SK-MEL-5 (cell line): ENCODE measurements at regions not wholly inside any gene's neighbourhood (a gene's known extent, or its start where the extent isn't known, plus 50 kb on each side); places are given as distances from the start of the nearest gene placed in this dataset.
A peak's percentile ranks its signal among the peaks of the same experiment; 100 is the strongest.

ENCODE experiments used
- DNase-seq: peaks from one replicate; pipeline ENCODE4 v3.0.0-alpha.2; 2016; ENCODE audit warnings: low read depth, low spot score
- in situ Hi-C: cut with HindIII; loops from 2 replicates; pipeline ENCODE4 v1.10.0; 2016; ENCODE audit warnings: low sequenced_read_pairs, high pct_unique_total_duplicates, low pct_unique_long_range_greater_than_20kb

DNA sequence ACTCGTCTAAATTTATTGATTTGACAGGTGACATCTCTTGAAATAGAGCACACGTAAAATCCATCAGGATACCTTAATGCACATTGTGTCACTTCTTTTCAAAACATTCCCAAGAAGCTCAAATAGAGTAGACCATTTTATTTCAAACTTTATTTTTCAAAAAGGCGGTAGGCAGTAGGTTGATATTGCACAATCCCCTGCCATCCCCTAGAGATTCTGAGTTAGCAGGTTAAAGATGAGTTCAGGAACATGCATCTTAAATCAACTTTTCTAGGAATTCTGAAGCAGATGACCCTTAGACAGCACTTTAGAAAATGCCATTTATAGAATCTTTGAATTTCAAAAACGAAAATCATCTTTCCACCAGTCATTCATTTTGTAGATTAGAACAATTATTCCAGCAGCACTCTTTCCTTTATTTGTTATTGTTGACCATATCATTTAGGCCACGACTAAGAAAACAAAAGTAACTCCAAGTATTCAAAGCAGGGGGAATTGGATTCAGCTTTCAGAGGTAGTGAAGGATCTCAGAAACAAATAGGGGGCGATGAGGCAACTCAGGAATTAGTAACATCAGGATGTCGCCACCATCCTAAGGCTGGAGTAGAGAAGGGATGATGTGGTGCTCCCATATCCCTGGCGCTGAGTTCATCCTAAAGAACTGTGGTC, 198.2 kb upstream of the MCTP2 start:
- in situ Hi-C loops = no loop called here
- DNase-seq = no peak

DNA sequence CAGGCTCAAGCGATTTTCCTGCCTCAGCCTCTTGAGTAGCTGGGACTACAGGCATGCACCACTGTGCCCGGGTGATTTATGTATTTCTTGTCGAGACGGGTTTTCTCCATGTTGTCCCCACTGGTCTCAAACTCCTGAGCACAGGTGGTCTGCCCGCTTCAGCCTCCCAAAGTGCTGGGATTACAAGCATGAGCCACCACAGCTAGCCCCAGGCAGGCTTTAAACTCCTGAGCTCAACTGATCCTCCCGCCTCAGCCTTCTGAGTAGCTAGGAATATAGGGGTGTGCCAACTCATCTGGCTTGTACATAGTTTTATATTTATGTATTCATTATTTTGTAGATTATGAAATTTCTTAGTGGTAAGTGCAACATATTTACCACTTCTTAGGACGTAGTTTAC, 198.8 kb upstream of the MCTP2 start:
- in situ Hi-C loops = no loop called here

DNA sequence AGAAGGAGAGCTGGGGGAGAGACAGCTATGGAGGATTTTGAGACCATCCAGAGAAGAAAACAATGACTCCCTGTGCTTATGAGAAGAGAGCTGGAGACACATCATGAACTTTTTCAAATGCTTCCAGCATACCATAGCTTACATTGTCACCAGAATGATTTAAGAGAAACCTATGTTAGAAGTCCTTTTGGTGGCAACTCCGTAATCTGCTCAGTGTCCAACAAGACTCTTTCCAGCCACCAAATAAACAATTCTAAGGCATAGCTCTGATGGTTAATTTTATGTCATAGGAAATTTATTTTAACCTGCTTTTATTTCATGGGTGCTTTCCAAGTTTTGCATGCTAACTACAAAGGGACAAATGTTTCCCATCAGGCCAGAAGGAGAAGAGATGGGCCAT, 200.3 kb upstream of the MCTP2 start:
- in situ Hi-C loops = no loop called here
- no peak for DNase-seq

More for the DNA sequence above, 198.8 kb upstream of the MCTP2 start:
- no peak for DNase-seq

DNA sequence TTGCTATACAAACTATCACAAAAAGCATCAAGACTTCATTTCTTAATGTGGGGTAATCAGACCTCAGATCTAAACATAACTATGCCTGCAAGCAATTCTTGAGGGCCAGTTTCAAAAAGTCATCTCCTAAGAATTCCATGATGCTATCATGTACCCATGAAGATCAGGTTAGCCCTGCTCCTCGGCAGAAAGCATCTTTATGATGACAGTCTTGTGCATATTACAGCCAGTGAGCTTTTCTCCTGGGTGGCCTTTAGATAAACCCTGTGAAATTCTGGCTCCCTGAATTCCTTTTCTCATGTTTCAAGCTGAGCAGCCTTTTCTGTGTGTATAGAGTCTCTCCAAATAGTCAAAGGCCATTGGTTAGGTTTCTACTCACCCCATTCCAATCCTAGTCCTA, 201.9 kb upstream of the MCTP2 start:
- no peak for DNase-seq
- in situ Hi-C loops = no loop called here

DNA sequence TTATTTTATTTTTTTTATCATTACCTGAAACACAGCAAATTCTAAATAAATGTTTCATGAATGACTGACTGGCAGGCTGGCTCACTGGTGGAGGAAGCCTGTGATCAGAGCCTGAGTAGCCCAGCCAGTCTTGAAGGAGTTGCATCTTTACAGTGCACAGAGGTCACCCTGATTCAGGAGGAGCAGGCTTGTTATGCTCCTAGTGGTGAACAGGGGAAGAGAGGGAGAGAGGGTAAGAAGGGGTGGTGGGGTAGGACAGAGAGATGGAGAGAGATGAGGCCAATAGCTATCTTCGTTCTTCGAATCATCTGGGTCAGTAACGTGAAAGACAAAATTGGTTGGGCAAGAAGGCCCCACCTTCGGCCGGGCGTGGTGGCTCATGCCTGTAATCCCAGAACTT, 202.6 kb upstream of the MCTP2 start:
- in situ Hi-C loops = no loop called here
- DNase-seq = peak; percentile 17

DNA sequence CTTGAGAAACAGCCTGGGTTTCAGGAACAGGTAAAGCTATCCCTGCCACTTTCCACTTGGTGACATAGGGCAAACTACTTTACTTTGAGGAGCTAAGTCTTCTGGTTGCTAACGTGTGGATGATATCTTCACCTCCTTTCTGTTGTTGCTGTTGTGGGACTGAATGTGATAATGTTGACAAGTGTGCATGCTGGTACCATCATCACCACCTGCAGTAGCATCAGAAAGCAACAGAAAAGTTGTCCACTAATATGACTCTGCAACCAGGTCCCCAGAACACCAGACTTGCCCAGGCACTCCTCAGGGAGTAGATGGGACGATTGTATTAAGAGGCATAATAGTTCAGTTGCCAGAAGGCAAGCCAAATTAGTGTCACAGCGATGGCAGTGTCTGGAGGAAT, 203.2 kb upstream of the MCTP2 start:
- no peak for DNase-seq
- in situ Hi-C loops = no loop called here

DNA sequence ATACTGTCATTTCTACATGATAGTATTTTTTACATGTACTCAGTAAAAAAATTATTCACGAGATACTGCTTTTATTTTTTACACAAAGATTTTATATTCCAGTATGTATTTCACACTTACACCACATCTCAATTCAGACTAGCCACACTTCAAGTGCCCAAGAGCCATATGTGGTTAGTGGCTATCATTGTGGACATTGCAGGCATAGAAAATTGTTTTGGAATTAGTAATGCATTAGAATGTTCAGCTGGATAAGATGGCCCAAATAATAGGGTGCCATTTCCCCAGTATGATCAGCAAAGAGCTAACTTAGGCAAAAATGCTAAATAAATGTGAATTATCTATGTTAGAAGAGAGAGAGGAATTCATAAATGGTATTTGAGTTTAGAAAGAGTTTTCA, 203.8 kb upstream of the MCTP2 start:
- no peak for DNase-seq
- in situ Hi-C loops = no loop called here

DNA sequence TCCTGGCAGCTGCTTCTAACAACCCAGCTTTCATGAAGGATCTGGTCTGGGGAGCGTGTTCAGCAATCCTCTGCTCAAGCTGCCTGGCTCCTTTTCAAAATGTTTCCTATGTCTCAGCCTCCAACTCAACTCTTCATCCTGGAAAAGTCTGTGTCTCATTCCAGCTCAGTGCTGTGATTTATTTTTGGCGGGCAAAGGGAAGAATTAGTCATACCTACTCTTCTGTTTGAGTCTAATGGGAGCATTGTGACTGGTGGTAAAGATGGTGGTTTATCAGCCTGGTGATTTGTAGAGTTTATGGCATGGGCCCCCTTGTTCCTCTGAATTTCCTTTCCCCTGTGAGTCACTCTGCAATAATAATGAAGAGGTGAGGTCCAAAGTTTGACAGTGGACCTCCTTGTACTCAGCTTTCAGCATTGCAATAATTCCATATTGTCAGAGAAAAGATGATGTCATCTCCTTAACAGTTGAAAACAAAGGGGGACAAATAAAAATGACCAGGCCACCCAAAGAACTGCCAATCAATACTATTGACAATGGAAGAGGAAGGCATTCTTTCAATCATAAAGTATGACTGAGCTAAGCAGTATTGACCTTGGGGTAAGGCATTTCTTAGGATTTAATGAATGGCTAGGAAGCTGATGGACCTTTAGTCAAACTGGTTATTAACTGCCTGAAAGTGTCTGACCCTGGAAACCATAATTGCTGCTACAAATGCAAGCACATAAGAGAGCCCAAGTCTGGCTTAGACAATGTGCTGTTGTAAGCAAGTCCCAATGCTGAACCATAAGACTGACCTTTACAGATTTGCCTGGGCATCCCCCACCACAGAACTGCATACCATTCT, 204.7 kb upstream of the MCTP2 start:
- in situ Hi-C loops = no loop called here
- DNase-seq = peak; percentile 11

DNA sequence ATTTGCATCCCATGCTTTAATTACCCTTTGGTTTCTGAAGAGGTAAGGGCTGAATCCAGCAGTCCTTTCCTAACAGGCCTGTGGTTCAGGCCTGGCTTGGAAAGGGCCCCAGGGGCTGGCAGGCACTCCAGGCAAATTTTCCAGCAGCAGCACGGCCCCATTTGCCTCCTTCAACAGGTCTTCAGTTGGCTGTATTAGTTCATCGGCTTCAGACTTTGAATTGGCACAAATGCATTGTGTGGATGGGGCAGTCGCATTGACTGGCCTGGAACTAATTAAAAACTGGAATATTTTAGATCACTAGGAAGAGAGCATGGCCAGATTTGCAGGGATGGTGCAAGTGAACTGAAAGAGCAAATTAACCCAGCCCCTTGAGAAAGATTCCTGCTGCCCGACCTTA, 207.8 kb upstream of the MCTP2 start:
- DNase-seq = no peak
- in situ Hi-C loops = no loop called here

DNA sequence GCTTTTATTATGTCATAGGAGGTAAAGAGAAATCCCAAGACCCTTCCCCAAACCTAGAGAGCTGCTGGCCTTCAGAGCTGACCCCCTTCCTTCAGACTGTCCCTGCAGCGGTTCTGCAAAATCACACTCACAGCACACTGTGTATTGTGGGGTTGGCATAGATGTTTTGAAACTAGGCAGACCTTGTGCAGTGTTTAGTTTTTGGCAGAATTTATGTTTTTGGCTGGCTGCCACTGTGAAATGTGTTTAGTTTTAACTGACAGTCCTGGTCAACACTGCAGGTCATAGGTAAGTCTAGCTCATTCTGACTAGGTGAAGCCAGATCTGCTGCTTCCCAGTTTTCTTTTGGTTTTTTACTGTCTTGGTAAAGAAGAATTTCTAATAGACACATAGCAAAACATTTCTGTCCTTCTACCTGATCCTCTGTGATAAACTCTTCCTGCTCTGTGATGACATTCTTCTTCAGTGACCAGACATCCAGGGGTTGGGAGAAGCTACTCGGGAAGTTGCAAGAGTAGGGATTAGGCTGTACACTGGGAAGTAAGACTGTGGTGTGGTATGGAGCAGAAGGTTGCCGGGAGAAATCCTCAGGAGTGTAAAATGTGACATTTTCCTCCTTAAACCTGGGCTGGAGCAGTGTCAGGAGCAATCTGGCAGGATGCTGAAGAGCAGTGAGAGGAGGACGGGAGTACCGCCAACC, 209.6 kb upstream of the MCTP2 start:
- no peak for DNase-seq

DNA sequence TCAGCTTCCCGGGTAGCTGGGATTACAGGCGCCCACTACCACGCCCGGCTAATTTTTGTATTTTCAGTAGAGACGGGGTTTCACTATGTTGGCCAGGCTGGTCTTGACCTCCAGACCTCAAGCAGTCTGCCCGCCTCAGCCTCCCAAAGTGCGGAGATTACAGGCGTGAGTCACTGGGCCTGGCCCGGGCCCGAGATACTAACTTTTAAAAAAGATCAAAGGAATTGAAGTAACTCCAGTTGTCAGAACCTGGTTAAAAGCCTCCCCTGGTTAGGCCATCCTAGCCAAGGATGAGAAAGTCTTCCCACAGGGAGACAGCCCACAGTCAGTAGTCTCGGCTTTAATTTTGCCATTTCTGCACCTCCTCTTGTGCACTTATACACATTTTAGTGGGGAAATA, 212.3 kb upstream of the MCTP2 start:
- in situ Hi-C loops = no loop called here
- no peak for DNase-seq

More for the DNA sequence above, 209.6 kb upstream of the MCTP2 start:
- in situ Hi-C loops = no loop called here

DNA sequence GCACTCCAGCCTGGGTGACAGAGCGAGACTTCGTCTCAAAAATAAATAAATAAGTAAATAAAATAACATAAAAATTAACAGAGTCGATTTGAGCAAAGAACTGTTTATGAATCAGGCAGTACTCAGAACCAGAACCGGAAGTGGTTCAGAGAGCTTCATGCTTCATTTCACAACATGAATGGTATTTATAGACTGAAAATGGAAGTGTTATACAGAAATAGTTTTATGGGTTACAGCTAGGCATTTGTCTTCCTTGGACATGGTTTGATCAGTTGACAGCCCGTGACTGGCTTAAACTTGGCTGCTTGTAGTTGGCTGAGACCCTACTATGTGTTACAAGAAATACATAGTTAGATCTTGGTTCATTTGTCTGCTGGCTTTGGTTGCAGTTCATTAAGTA, 216.0 kb upstream of the MCTP2 start:
- DNase-seq = no peak
- in situ Hi-C loops = no loop called here

DNA sequence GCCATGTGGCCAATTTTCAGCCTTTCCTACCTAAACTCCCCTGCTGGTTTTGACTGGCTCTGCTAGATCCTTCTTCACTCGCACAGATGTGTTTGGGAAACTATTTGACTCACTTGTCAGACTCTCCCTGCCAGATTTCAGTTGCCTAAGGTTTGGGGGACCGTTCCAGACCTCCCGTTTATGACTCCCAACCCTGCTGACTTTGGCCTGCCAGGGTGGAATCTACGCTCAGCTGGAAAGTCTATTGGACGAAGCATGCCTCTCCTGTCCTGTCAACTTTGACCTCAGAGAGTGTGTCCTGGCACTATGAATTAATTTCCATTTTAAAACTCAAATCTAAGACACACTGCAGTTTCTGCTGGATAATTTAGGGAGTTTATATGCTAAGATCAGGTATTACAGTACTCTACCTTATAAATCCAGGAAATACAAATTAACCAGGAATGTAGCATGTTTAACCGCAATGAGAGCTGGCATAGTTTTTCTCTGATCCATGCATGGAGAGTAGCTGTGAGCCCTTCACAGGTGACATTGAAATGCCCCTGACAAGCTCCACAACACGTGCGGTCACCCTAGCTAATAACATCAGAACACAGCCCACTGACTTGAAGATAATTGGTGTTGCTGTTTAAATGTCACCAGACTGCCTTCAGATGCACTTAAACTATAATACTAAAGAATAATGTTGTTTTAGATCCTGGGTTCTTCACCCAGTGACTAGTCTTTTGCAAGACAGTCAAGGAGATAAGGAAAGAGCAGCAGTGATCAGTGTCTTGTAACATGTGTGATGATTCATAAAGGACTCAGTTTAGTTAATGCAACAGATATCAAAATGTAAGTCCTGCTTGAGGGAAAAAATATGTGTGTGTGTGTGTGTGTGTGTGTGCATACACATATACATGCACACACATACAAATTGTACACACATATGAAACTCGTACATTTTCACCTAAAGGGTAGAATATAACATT, 223.0 kb upstream of the MCTP2 start:
- in situ Hi-C loops = no loop called here

DNA sequence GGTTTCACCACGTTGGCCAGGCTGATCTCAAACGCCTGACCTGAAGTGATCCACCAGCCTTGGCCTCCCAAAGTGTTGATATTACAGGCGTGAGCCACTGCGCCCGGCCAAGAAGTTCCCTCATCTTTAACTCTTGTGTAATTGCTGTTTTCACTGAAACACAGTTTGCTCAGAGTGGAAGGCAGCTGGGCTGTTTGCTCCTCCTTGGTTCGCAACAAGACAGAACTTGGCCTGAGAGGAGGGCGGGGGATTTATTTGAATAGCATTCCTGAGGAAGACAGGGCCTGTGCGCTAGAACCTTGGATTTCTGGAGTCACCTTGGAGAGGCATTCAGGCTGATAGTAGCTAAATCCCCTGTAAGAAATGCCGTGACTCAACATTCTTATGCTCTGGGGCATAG, 226.7 kb upstream of the MCTP2 start:
- in situ Hi-C loops = no loop called here
- DNase-seq = no peak

More for the DNA sequence above, 223.0 kb upstream of the MCTP2 start:
- no peak for DNase-seq

DNA sequence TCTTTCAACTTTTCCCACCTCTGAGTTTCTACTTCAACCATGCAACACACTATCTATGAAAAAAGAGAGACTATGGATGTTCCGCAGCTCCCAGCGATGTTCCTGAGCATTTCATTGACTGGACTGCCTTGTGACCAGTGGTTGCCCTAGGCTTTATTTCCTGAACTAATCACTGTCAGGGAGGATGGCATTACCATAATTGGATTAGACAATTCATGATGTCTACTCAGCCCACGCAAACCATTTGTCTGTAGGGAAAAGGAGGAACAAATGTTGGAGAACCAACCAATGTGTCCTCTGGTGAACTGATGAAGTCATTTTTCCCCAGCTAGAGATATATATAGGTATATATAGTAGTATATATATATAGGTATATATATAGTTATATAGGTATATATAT, 229.3 kb upstream of the MCTP2 start:
- in situ Hi-C loops = no loop called here
- peak; percentile 61 for DNase-seq

DNA sequence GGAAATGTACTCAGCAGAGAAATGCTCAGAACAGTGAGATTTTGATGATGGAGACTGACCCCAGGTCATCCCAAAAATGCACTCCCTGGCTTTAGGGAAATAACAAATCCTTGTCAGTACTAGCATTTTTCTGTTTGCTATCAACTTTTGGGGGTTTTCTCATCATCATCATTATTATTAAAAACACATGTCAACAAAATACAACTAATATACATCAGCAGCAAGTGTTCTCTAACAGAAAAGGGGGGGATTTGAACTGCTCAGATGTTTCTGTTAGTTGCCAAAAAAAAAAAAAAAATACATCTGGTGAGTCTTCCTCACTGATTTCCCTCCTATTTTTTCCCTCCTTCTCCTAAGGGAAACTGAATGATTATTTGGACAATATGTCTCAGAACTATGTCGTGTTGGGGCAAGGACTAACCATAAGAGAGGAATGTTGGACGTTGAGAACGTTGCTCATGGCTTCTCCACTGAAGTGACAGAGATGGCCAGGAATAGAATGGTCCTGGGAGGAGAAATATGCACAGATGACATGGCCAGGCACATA, 230.0 kb upstream of the MCTP2 start:
- DNase-seq = no peak

DNA sequence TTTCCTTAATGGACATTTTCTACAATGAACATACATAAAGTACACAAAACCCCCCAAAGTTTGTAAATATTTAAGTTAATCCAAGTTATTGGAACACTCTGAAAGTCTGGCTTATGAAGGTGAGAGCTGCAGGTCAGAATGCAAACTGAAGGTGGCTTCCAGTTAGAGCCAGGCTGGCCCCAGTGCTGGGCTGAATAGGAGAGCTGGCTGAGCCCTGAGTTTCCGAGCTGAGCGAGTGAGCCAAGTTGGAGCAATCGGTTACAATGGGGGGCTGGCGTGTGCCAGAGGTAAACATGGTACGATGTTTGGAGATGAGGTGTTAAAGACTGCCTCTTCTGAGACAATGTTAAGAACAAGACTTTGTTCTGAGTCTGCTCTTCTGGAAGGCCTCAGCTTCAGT, 230.8 kb upstream of the MCTP2 start:
- in situ Hi-C loops = no loop called here
- no peak for DNase-seq

More for the DNA sequence above, 230.0 kb upstream of the MCTP2 start:
- in situ Hi-C loops = no loop called here
